ENCODE measurements at regions not wholly inside any gene's neighbourhood (a gene's known extent, or its start where the extent isn't known, plus 50 kb on each side); places are given as distances from the start of the nearest gene placed in this dataset.
"Not testable (repeated sequence)": the region's sequence is repeated elsewhere in the genome, so short reads cannot be mapped to it uniquely, and the experiment has no call there.

DNA sequence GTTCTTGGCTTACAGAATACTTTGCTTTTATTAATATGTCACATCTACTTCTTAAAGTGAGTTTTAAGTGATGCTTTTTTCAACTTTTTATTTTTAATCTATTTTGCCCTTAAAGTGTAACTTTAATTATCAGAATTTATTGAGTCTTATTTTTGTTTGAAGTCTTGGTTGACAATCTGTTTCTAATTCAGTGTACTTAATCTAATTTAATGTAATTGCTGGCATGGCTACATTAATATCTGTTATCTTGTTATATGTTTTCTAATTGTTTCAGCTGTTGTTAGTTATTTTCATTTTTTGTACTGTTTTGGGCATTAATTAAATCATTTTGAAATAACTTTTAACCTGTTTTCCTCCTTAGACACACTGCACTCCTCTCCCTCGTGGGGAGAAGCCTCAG, 558.7 kb upstream of the EYS start:
- DNase-seq (ENCODE audit: low spot score) = no peak
- TF ChIP-seq, protein P1, sequence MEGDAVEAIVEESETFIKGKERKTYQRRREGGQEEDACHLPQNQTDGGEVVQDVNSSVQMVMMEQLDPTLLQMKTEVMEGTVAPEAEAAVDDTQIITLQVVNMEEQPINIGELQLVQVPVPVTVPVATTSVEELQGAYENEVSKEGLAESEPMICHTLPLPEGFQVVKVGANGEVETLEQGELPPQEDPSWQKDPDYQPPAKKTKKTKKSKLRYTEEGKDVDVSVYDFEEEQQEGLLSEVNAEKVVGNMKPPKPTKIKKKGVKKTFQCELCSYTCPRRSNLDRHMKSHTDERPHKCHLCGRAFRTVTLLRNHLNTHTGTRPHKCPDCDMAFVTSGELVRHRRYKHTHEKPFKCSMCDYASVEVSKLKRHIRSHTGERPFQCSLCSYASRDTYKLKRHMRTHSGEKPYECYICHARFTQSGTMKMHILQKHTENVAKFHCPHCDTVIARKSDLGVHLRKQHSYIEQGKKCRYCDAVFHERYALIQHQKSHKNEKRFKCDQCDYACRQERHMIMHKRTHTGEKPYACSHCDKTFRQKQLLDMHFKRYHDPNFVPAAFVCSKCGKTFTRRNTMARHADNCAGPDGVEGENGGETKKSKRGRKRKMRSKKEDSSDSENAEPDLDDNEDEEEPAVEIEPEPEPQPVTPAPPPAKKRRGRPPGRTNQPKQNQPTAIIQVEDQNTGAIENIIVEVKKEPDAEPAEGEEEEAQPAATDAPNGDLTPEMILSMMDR (IDR thresholded peaks at IDR 0.05) = no peak
- no peak for TF ChIP-seq POLR2A (IDR thresholded peaks at IDR 0.05)
- no peak for TF ChIP-seq POLR2AphosphoS5 (IDR thresholded peaks at IDR 0.05)
- no peak overlapping the region for H3K4me3 ChIP-seq
- intact Hi-C loops (cut with DNase I) = no loop called here
- no peaks in the 10 kb centered on the region for H3K9me3 ChIP-seq
- no peaks in the 10 kb centered on the region for H3K36me3 ChIP-seq
- H3K27me3 ChIP-seq (replicated peaks; ENCODE audit: insufficient read depth) = no peaks in the 10 kb centered on the region
- H3K4me1 ChIP-seq (replicated peaks) = no peaks in the 10 kb centered on the region
- WGBS = 42% methylated on average over 1 of the region's 1 CpG
- no peak overlapping the region for H3K27ac ChIP-seq

DNA sequence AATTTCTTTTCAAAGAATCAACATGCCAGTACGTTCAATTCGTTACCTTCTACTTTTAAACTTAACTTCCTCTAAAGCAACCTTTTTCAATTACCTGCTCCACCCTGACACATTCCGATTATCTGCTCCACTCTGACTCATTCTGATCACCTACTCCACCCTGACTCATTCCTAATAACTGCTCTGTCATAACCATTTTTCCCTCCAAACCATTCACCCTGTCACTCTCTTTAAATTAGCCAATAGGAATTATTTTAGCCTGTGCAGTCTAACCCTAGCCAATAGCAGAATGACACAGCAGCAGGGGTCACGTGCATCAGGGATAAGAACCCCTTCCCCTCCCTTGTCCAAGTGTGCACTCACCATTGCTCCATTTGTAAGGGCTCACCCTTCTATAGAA, 557.4 kb upstream of the EYS start:
- H3K4me1 ChIP-seq (replicated peaks) = no peaks in the 10 kb centered on the region
- H3K4me3 ChIP-seq = no peak overlapping the region
- no peaks in the 10 kb centered on the region for H3K9me3 ChIP-seq
- 84% methylated on average over 4 of the region's 4 CpGs for WGBS
- no peaks in the 10 kb centered on the region for H3K36me3 ChIP-seq
- intact Hi-C loops (cut with DNase I) = no loop called here
- no peak overlapping the region for H3K27ac ChIP-seq
- DNase-seq (ENCODE audit: low spot score) = no peak
- H3K27me3 ChIP-seq (replicated peaks; ENCODE audit: insufficient read depth) = no peaks in the 10 kb centered on the region
- TF ChIP-seq POLR2A (IDR thresholded peaks at IDR 0.05) (no peak), POLR2AphosphoS5 (IDR thresholded peaks at IDR 0.05) (no peak)
- TF ChIP-seq, protein P1 (IDR thresholded peaks at IDR 0.05) = no peak

DNA sequence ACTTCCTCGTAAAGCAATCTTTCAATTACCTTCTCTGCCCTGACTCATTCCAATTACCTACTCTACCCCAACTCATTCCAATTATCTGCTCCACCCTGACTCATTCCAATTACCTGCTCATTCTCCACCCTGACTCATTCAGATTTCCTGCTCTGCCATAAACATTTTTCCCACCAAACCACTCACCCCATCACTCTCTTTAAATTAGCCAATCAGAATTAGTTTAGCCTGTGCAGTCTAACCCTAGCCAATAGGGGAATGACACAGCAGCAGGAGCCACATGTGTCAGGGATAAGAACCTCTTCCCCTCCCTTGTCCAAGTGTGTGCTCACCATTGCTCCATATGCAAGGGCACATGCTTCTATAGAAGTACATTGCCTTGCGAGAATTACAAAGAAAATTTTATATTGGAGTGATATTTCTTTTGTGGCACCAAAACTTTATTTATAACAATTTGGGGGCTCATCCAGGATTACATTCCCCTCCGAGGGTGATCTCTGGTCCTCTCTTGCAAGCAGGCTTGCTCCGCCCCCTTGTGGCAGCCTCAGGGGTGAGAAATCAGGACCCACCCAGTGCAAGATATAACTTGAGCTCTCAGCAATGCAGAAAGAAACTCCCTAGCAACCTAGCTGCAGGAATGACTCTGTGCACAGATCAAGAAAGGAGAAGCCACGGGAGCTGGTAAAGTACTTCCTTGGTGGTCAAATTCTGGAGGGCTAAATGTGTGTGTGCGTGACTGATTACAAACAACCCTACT, 551.9 kb upstream of the EYS start:
- intact Hi-C loops (cut with DNase I) = not testable (repeated sequence)

DNA sequence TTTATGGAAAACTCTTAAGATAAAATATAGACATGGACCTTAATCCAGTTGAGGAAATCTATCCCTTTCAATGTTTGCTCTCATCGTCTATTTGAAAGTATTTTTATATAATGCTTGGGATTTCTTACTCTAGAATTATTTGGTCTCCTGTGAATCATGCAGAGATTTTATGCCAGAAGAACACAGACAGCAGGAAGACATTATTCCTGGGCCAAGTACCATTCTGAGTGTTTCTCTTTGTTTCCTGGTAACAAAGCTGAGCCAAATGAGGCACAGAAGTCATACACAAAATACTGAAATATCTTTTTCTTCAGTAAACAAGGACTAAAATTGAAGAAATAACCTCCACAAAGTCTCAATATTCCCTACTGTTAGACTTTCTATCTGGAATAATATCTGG, 538.2 kb upstream of the EYS start:
- H3K9me3 ChIP-seq = no peaks in the 10 kb centered on the region
- intact Hi-C loops (cut with DNase I) = no loop called here
- H3K27ac ChIP-seq = no peak overlapping the region
- 43% methylated on average over 1 of the region's 1 CpG for WGBS
- DNase-seq (ENCODE audit: low spot score) = no peak
- no peaks in the 10 kb centered on the region for H3K4me1 ChIP-seq (replicated peaks)
- TF ChIP-seq POLR2A (IDR thresholded peaks at IDR 0.05) (no peak), POLR2AphosphoS5 (IDR thresholded peaks at IDR 0.05) (no peak)
- TF ChIP-seq, protein P1 (IDR thresholded peaks at IDR 0.05) = no peak
- no peaks in the 10 kb centered on the region for H3K36me3 ChIP-seq
- H3K4me3 ChIP-seq = no peak overlapping the region
- H3K27me3 ChIP-seq (replicated peaks; ENCODE audit: insufficient read depth) = no peaks in the 10 kb centered on the region

More for the DNA sequence above, 551.9 kb upstream of the EYS start:
- H3K9me3 ChIP-seq; H3K27ac ChIP-seq; H3K36me3 ChIP-seq; H3K27me3 ChIP-seq (replicated peaks; ENCODE audit: insufficient read depth); H3K4me3 ChIP-seq; DNase-seq (ENCODE audit: low spot score); H3K4me1 ChIP-seq (replicated peaks): not testable (repeated sequence)
- 91% methylated on average over 6 of the region's 6 CpGs for WGBS

DNA sequence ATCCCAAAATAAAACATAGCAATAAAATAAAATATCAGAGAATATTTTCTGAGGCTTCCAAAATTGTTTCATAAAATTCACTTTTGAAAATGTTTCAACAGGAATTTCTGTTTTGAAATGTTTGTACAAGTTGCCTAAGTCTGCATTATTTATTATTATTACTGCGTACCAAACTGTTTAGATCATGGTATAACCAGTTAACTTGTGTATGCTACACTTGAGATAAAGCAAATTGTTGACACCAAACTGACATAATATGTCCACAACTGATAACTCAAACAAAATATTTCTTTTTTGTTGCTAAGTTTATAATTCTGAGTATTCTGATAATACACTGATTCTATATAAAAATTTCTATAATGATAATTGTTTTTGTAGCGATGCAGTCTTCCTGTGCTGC, 531.8 kb upstream of the EYS start:
- DNase-seq (ENCODE audit: low spot score) = no peak
- Histone ChIP-seq H3K4me1 (replicated peaks) (no peaks in the 10 kb centered on the region), H3K9me3 (no peaks in the 10 kb centered on the region), H3K36me3 (no peaks in the 10 kb centered on the region), H3K4me3 (no peak overlapping the region), H3K27me3 (replicated peaks; ENCODE audit: insufficient read depth) (no peaks in the 10 kb centered on the region), H3K27ac (no peak overlapping the region)
- intact Hi-C loops (cut with DNase I) = no loop called here
- WGBS = 59% methylated on average over 2 of the region's 2 CpGs
- TF ChIP-seq POLR2A (IDR thresholded peaks at IDR 0.05) (no peak), POLR2AphosphoS5 (IDR thresholded peaks at IDR 0.05) (no peak)
- TF ChIP-seq, protein P1 (IDR thresholded peaks at IDR 0.05) = no peak

Measured in prostate gland (tissue), 2 donors.